HUDEP-2 (cell line): ENCODE measurements at regions not wholly inside any gene's neighbourhood (a gene's known extent, or its start where the extent isn't known, plus 50 kb on each side); places are given as distances from the start of the nearest gene placed in this dataset.
A peak's percentile ranks its signal among the peaks of the same experiment; 100 is the strongest.

Experiments
- DNase-seq, 76 experiments: peaks; one replicate each; lab custom pipeline; 2025; ENCODE audit not compliant: unreplicated experiment in 76 of 76; lab: John Stamatoyannopoulos, UW

GRCh38 chr10:92747066-92747465 is 57.3 kb downstream of the HHEX start:
- no peak for DNase-seq

GRCh38 chr10:92747600-92747999 is 57.8 kb downstream of the HHEX start:
- peak in 31 of 76 experiments; percentile 5 to 42 (median 18) for DNase-seq

- DNase-seq: no peak
Observed at GRCh38 chr10:92750791-92751533, 61.2 kb downstream of the HHEX start.

- DNase-seq: no peak
Observed at GRCh38 chr10:92751534-92751811, 61.7 kb downstream of the HHEX start.

GRCh38 chr10:92751827-92752226 is 62.1 kb downstream of the HHEX start:
- no peak for DNase-seq

- peak in 46 of 76 experiments; percentile 6 to 68 (median 24) for DNase-seq
Observed at GRCh38 chr10:92753865-92754264, 64.1 kb downstream of the HHEX start.

- peak in 4 of 76 experiments; percentile 19 to 49 (median 41) for DNase-seq
Observed at GRCh38 chr10:92755725-92756124, 66.0 kb downstream of the HHEX start.

GRCh38 chr10:92756201-92757065 is 66.7 kb downstream of the HHEX start:
- peak in 73 of 76 experiments; percentile 19 to 93 (median 66) for DNase-seq

GRCh38 chr10:92757066-92757710 is 67.4 kb downstream of the HHEX start:
- peak in 75 of 76 experiments; percentile 16 to 88 (median 73) for DNase-seq

- peak in 10 of 76 experiments; percentile 3 to 37 (median 14) for DNase-seq
Observed at GRCh38 chr10:92757711-92758104, 68.0 kb downstream of the HHEX start.

- no peak for DNase-seq
Observed at GRCh38 chr10:92758594-92758993, 68.8 kb downstream of the HHEX start.

- no peak for DNase-seq
Observed at GRCh38 chr10:92760609-92761008, 70.9 kb downstream of the HHEX start.

GRCh38 chr10:92761571-92761970 is 71.8 kb downstream of the HHEX start:
- no peak for DNase-seq

- DNase-seq: no peak
Observed at GRCh38 chr10:92763634-92764155, 73.9 kb downstream of the HHEX start.

- no peak for DNase-seq
Observed at GRCh38 chr10:92766451-92766850, 76.7 kb downstream of the HHEX start.

- no peak for DNase-seq
Observed at GRCh38 chr10:92768104-92768503, 78.3 kb downstream of the HHEX start.

GRCh38 chr10:92773776-92774175 is 74.5 kb upstream of the EXOC6 start:
- no peak for DNase-seq

- DNase-seq: no peak
Observed at GRCh38 chr10:92778091-92778490, 70.2 kb upstream of the EXOC6 start.

- no peak for DNase-seq
Observed at GRCh38 chr10:92785118-92785517, 63.2 kb upstream of the EXOC6 start.

GRCh38 chr10:92787557-92788152 is 60.7 kb upstream of the EXOC6 start:
- DNase-seq: no peak

- no peak for DNase-seq
Observed at GRCh38 chr10:92789067-92789466, 59.3 kb upstream of the EXOC6 start.
